ENCODE measurements at regions not wholly inside any gene's neighbourhood (a gene's known extent, or its start where the extent isn't known, plus 50 kb on each side); places are given as distances from the start of the nearest gene placed in this dataset.

DNA sequence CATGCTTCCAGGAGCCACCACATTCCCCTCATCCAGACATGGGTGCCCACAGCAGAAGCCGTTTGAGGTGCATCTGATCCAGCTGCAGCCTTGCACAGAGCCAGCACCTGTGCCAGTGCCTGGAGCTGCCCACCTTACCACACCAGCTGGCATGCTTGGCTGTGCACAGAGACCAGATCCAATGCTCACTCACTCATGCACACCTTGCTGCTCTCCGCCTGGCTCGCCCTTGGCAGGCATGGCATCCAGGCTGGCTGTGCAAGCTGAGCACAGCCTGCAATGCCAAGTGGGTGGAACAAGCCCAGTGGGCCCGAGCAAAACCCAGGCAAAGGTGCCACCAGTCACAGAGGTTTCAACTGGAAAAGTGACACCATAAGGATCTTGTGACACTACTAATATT lies 66.9 kb upstream of the SEMA3A start:
- H3K36me3 Mint-ChIP-seq (ENCODE audit: insufficient read depth in 2 of 2) = no peaks in the 10 kb centered on the region
- no peak overlapping the region for H3K27ac Mint-ChIP-seq
- peaks cover 0 to 1% of the 10 kb centered on the region in 2 donors for H3K9me3 Mint-ChIP-seq

GRCh38 chr7:84258628-84259027 lies 64.0 kb upstream of the SEMA3A start:
- Mint-ChIP-seq H3K36me3 (ENCODE audit: insufficient read depth in 2 of 2) (no peaks in the 10 kb centered on the region), H3K4me1 (ENCODE audit: low read depth) (no peaks in the 10 kb centered on the region), H3K9me3 (peaks cover 0 to 1% of the 10 kb centered on the region in 2 donors), H3K4me3 (no peak overlapping the region), H3K27me3 (ENCODE audit: low read depth) (no peaks in the 10 kb centered on the region), H3K27ac (no peak overlapping the region)
- DNase-seq = no peak
- ATAC-seq (replicated peaks in 1 of 2) = no peak

More for the DNA sequence above, 66.9 kb upstream of the SEMA3A start:
- no peaks in the 10 kb centered on the region for H3K27me3 Mint-ChIP-seq (ENCODE audit: low read depth)
- H3K4me3 Mint-ChIP-seq = no peak overlapping the region
- H3K4me1 Mint-ChIP-seq (ENCODE audit: low read depth) = no peaks in the 10 kb centered on the region
- ATAC-seq (replicated peaks in 1 of 2) (no peak), DNase-seq (no peak)

DNA sequence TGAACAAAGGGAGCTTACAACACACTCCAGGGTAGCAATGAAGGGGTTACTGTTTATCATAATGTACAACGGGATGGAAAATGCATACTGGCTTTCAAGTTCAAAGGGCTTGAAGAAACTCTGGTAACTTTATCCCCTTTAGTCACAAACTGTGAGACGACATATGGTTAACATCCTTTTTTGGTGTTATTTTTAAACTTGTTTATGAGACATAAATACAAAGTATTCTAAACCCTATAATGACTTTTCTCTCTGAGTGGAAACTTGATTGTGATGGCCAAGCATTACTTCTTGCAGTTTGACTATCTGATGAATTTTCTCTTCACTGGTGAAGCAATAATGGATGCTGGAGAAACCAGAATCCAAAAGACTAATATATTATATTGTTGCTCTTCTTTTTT lies 62.0 kb upstream of the SEMA3A start:
- Mint-ChIP-seq H3K36me3 (ENCODE audit: insufficient read depth in 2 of 2) (no peaks in the 10 kb centered on the region), H3K9me3 (peaks cover 0 to 1% of the 10 kb centered on the region in 2 donors), H3K4me1 (ENCODE audit: low read depth) (no peaks in the 10 kb centered on the region), H3K27me3 (ENCODE audit: low read depth) (no peaks in the 10 kb centered on the region), H3K27ac (no peak overlapping the region), H3K4me3 (no peak overlapping the region)
- ATAC-seq (replicated peaks in 1 of 2) = no peak
- no peak for DNase-seq

DNA sequence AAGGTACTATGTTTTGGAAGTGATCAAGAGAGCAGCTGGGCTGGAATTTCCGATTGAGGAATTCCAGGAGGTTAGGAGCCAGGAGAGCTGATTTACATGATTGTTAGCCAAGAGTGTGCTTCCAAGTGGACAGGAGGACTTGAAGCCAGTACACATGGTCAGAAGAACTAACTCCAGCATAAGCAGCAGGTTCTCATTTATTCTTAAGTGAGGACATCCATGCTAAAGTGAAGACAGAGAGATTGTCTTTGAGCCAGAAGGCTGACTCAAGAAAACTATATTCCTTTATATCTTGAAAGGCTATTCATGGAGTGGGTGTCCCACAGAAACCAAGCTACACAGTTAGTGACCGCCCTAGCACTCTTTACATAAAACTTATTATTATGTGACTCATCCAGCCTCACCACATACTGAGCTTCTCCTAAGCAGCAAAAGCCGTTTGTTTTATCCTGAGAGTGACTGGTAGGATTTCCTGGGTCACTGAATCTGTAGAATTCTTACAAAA lies 56.7 kb upstream of the SEMA3A start:
- no peak overlapping the region for H3K4me3 Mint-ChIP-seq
- no peak overlapping the region for H3K27ac Mint-ChIP-seq
- H3K27me3 Mint-ChIP-seq (ENCODE audit: low read depth) = no peaks in the 10 kb centered on the region
- H3K9me3 Mint-ChIP-seq = no peaks in the 10 kb centered on the region
- H3K36me3 Mint-ChIP-seq (ENCODE audit: insufficient read depth in 2 of 2) = peaks cover 0 to 2% of the 10 kb centered on the region in 2 donors
- DNase-seq (no peak), ATAC-seq (replicated peaks in 1 of 2) (no peak)
- H3K4me1 Mint-ChIP-seq (ENCODE audit: low read depth) = no peaks in the 10 kb centered on the region

GRCh38 chr7:84250452-84250851 lies 55.9 kb upstream of the SEMA3A start:
- H3K27me3 Mint-ChIP-seq (ENCODE audit: low read depth) = no peaks in the 10 kb centered on the region
- no peak overlapping the region for H3K27ac Mint-ChIP-seq
- no peak overlapping the region for H3K4me3 Mint-ChIP-seq
- H3K9me3 Mint-ChIP-seq = no peaks in the 10 kb centered on the region
- ATAC-seq (replicated peaks in 1 of 2) (no peak), DNase-seq (no peak)
- H3K4me1 Mint-ChIP-seq (ENCODE audit: low read depth) = no peaks in the 10 kb centered on the region
- H3K36me3 Mint-ChIP-seq (ENCODE audit: insufficient read depth in 2 of 2) = peaks cover 0 to 2% of the 10 kb centered on the region in 2 donors

- H3K27ac Mint-ChIP-seq = no peak overlapping the region
- no peak for ATAC-seq (replicated peaks in 1 of 2)
- peaks cover 4 to 6% of the 10 kb centered on the region in 2 donors for H3K9me3 Mint-ChIP-seq
- H3K4me1 Mint-ChIP-seq (ENCODE audit: low read depth) = no peaks in the 10 kb centered on the region
- no peak for DNase-seq
- peaks cover 4 to 6% of the 10 kb centered on the region in 2 donors for H3K36me3 Mint-ChIP-seq (ENCODE audit: insufficient read depth in 2 of 2)
- no peak overlapping the region for H3K4me3 Mint-ChIP-seq
- no peaks in the 10 kb centered on the region for H3K27me3 Mint-ChIP-seq (ENCODE audit: low read depth)
Observed at GRCh38 chr7:84249656-84250055, 55.1 kb upstream of the SEMA3A start.

DNA sequence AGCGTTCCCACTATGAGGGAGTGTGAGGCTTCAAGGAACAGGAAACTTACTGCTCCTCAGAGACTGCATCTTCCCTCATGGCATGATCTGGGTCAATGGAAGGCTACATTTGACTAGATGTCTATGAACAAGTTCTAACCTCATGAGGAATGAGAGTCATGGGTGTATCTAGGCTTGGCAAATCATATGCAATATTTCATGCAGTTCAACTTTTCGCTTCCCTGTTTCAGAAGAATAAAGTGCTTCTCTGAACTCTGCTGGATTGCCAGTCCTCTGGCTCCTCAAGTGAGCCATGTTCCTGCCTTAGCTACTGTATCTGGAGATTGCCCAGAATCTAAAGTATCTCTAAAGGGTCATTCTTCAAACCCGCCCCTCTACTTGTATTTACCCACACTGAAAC lies 54.3 kb upstream of the SEMA3A start:
- H3K36me3 Mint-ChIP-seq (ENCODE audit: insufficient read depth in 2 of 2) = peaks cover 4 to 8% of the 10 kb centered on the region in 2 donors
- peaks cover 6 to 9% of the 10 kb centered on the region in 2 donors for H3K9me3 Mint-ChIP-seq
- no peaks in the 10 kb centered on the region for H3K4me1 Mint-ChIP-seq (ENCODE audit: low read depth)
- DNase-seq (no peak), ATAC-seq (replicated peaks in 1 of 2) (no peak)
- H3K27ac Mint-ChIP-seq = no peak overlapping the region
- H3K4me3 Mint-ChIP-seq = no peak overlapping the region
- no peaks in the 10 kb centered on the region for H3K27me3 Mint-ChIP-seq (ENCODE audit: low read depth)

DNA sequence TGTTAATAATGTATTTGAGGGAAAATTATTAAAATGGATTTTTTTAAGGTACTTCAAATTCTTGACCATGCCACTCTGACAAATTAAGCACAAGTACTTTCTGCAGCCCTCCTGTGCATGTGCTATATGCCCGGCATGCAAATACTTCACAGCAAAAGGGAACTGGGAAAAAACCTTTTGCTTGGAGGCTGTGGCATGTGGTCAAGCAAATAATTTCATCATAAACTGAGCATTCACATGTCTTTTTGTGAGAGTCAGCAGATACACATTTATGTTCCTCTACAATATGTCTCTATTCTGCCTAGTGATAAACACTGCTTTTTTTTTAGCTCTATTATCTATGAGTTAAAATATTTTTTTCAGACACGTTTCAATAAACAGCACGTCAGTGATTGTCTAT lies 53.7 kb upstream of the SEMA3A start:
- no peak overlapping the region for H3K4me3 Mint-ChIP-seq
- no peaks in the 10 kb centered on the region for H3K27me3 Mint-ChIP-seq (ENCODE audit: low read depth)
- DNase-seq = no peak
- ATAC-seq (replicated peaks in 1 of 2) = no peak
- no peaks in the 10 kb centered on the region for H3K4me1 Mint-ChIP-seq (ENCODE audit: low read depth)
- peaks cover 9 to 14% of the 10 kb centered on the region in 2 donors for H3K9me3 Mint-ChIP-seq
- no peak overlapping the region for H3K27ac Mint-ChIP-seq
- H3K36me3 Mint-ChIP-seq (ENCODE audit: insufficient read depth in 2 of 2) = peaks cover 7 to 8% of the 10 kb centered on the region in 2 donors

- Mint-ChIP-seq H3K36me3 (ENCODE audit: insufficient read depth in 2 of 2) (peaks cover 8 to 9% of the 10 kb centered on the region in 2 donors), H3K9me3 (peaks cover 9 to 14% of the 10 kb centered on the region in 2 donors), H3K27ac (no peak overlapping the region), H3K4me3 (no peak overlapping the region), H3K4me1 (ENCODE audit: low read depth) (no peaks in the 10 kb centered on the region), H3K27me3 (ENCODE audit: low read depth) (no peaks in the 10 kb centered on the region)
- ATAC-seq (replicated peaks in 1 of 2) = no peak
- no peak for DNase-seq
Observed at GRCh38 chr7:84247591-84247990, 53.0 kb upstream of the SEMA3A start.

- no peak for ATAC-seq (replicated peaks in 1 of 2)
- Mint-ChIP-seq H3K27me3 (ENCODE audit: low read depth) (no peaks in the 10 kb centered on the region), H3K27ac (no peak overlapping the region), H3K4me1 (ENCODE audit: low read depth) (no peaks in the 10 kb centered on the region), H3K9me3 (peaks cover 9 to 18% of the 10 kb centered on the region in 2 donors), H3K4me3 (no peak overlapping the region), H3K36me3 (ENCODE audit: insufficient read depth in 2 of 2) (peaks cover 8 to 9% of the 10 kb centered on the region in 2 donors)
- DNase-seq = no peak
Observed at GRCh38 chr7:84245835-84246234, 51.2 kb upstream of the SEMA3A start.
